Loucy (cell line): ENCODE measurements at regions not wholly inside any gene's neighbourhood (a gene's known extent, or its start where the extent isn't known, plus 50 kb on each side); places are given as distances from the start of the nearest gene placed in this dataset.

Experiments used
- H2AFZ ChIP-seq: fragments of 200-600 bp; sonication (generic); 2 replicates; pipeline ENCODE4 v1.6.0; 2016; ENCODE audit warnings: antibody characterized with exemption, mild to moderate bottlenecking, low read length, moderate library complexity
- H3F3A ChIP-seq: fragments of 200-600 bp; 2 replicates; pipeline ENCODE4 v1.6.0; 2016; ENCODE audit warnings: antibody characterized with exemption, low read depth, mild to moderate bottlenecking
- H3K27me3 ChIP-seq: fragments of 200-600 bp; sonication (generic); 2 replicates; pipeline ENCODE4 v1.6.1; 2014; ENCODE audit warnings: low read length, mild to moderate bottlenecking; ENCODE audit not compliant: insufficient read depth, poor library complexity, severe bottlenecking
- H3K36me3 ChIP-seq: fragments of 200-600 bp; sonication (generic); 2 replicates; pipeline ENCODE4 v1.6.1; 2016; ENCODE audit warnings: low read length; ENCODE audit not compliant: insufficient read depth
- H3K4me1 ChIP-seq: fragments of 200-600 bp; sonication (generic); 2 replicates; pipeline ENCODE4 v1.5.1; 2014; ENCODE audit warnings: low read length, mild to moderate bottlenecking; ENCODE audit not compliant: insufficient read depth, poor library complexity, severe bottlenecking
- H3K4me2 ChIP-seq: fragments of 200-600 bp; sonication (generic); 2 replicates; pipeline ENCODE4 v1.6.0; 2014; ENCODE audit warnings: antibody characterized with exemption, low read length, low read depth, mild to moderate bottlenecking; ENCODE audit not compliant: poor library complexity, severe bottlenecking
- H3K4me3 ChIP-seq: fragments of 200-600 bp; sonication (generic); 2 replicates; pipeline ENCODE4 v1.5.1; 2014; ENCODE audit warnings: low read length, mild to moderate bottlenecking, mixed read lengths; ENCODE audit not compliant: poor library complexity, severe bottlenecking
- H3K79me2 ChIP-seq: fragments of 200-600 bp; sonication (generic); 2 replicates; pipeline ENCODE4 v1.6.1; 2014; ENCODE audit warnings: low read length; ENCODE audit not compliant: insufficient read depth
- H3K9ac ChIP-seq: fragments of 200-600 bp; sonication (generic); 2 replicates; pipeline ENCODE4 v1.6.0; 2014; ENCODE audit warnings: mild to moderate bottlenecking, low read depth, low read length, moderate library complexity; ENCODE audit not compliant: poor library complexity, severe bottlenecking
- H3K9me2 ChIP-seq: fragments of 200-600 bp; sonication (generic); replicated peaks from 2 replicates; pipeline ENCODE4 v1.6.1; 2016; ENCODE audit warnings: low read depth, low read length, mixed read lengths
- H3K9me3 ChIP-seq: fragments of 200-600 bp; sonication (generic); 2 replicates; pipeline ENCODE4 v1.6.1; 2014; ENCODE audit warnings: mild to moderate bottlenecking, antibody characterized with exemption, low read length, low read depth; ENCODE audit not compliant: insufficient read depth
- H4K20me1 ChIP-seq: fragments of 200-600 bp; sonication (generic); 2 replicates; pipeline ENCODE4 v1.6.0; 2014; ENCODE audit warnings: antibody characterized with exemption, low read length, mild to moderate bottlenecking; ENCODE audit not compliant: insufficient read depth, poor library complexity, severe bottlenecking
- EZH2phosphoT487 ChIP-seq: fragments of 200-600 bp; IDR thresholded peaks from 2 replicates; pipeline ENCODE4 v1.6.1; 2018; ENCODE audit warnings: antibody characterized with exemption, mild to moderate bottlenecking, moderate library complexity, borderline replicate concordance
- TF ChIP-seq, protein P1 (sequence below): fragments of 200-600 bp; sonication (generic); conservative IDR thresholded peaks from 2 replicates; pipeline ENCODE4 v1.5.1; 2014; ENCODE audit warnings: mild to moderate bottlenecking, antibody characterized with exemption, low read length

DNA sequence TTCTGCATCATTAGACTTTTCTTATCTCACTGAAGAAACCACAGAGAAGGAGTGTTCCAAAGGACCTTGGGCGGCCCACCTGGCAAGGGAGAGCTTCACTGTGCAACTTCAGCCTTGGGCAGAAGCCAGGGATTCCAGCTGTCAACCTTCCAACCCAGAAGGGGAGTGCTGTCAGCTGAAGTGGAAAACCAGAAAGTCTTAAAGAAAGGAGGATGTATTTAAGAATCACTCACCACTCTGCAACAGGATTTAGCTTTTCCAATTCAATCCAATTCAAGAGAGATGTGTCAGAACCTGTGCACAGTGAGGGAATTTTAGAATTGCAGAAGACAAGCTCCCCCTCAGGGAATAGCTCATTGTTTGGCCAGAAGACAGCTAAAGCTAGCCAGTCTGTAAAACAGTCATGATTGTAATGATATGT, 553.7 kb downstream of the CD83 start:
- Histone ChIP-seq H3K9me2 (no peaks in the 10 kb centered on the region), H3K9me3 (no peaks in the 10 kb centered on the region), H2AFZ (0 out of 2 replicates have a peak overlapping the region, but pooled peaks have one; percentile 6), H3K4me3 (no peak overlapping the region), H4K20me1 (no peaks in the 10 kb centered on the region), H3K79me2 (no peaks in the 10 kb centered on the region), H3F3A (no peaks in the 10 kb centered on the region), H3K27me3 (no peaks in the 10 kb centered on the region), H3K4me1 (peaks cover 43% of the 10 kb centered on the region), H3K4me2 (no peak overlapping the region), H3K36me3 (no peaks in the 10 kb centered on the region), H3K9ac (no peak overlapping the region)
- TF ChIP-seq EZH2phosphoT487 = no peak
- TF ChIP-seq, protein P1, sequence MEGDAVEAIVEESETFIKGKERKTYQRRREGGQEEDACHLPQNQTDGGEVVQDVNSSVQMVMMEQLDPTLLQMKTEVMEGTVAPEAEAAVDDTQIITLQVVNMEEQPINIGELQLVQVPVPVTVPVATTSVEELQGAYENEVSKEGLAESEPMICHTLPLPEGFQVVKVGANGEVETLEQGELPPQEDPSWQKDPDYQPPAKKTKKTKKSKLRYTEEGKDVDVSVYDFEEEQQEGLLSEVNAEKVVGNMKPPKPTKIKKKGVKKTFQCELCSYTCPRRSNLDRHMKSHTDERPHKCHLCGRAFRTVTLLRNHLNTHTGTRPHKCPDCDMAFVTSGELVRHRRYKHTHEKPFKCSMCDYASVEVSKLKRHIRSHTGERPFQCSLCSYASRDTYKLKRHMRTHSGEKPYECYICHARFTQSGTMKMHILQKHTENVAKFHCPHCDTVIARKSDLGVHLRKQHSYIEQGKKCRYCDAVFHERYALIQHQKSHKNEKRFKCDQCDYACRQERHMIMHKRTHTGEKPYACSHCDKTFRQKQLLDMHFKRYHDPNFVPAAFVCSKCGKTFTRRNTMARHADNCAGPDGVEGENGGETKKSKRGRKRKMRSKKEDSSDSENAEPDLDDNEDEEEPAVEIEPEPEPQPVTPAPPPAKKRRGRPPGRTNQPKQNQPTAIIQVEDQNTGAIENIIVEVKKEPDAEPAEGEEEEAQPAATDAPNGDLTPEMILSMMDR = no peak

- no peaks in the 10 kb centered on the region for H3K36me3 ChIP-seq
- no peak overlapping the region for H3K9ac ChIP-seq
- H3K4me3 ChIP-seq = no peak overlapping the region
- H3K9me3 ChIP-seq = no peaks in the 10 kb centered on the region
- no peaks in the 10 kb centered on the region for H3K9me2 ChIP-seq
- no peak for TF ChIP-seq EZH2phosphoT487
- TF ChIP-seq, protein P1 = no peak
- H3K4me2 ChIP-seq = no peak overlapping the region
- H2AFZ ChIP-seq = 0 out of 2 replicates have a peak overlapping the region, but pooled peaks have one; percentile 6
- peaks cover 43% of the 10 kb centered on the region for H3K4me1 ChIP-seq
- no peaks in the 10 kb centered on the region for H3F3A ChIP-seq
- H3K79me2 ChIP-seq = no peaks in the 10 kb centered on the region
- no peaks in the 10 kb centered on the region for H3K27me3 ChIP-seq
- no peaks in the 10 kb centered on the region for H4K20me1 ChIP-seq
These were observed 554.4 kb downstream of the CD83 start for GRCh38 chr6:14671937-14672336.

- H3K4me2 ChIP-seq = no peak overlapping the region
- no peaks in the 10 kb centered on the region for H3K9me3 ChIP-seq
- H3K9me2 ChIP-seq = no peaks in the 10 kb centered on the region
- no peaks in the 10 kb centered on the region for H3K27me3 ChIP-seq
- no peaks in the 10 kb centered on the region for H4K20me1 ChIP-seq
- no peaks in the 10 kb centered on the region for H3K79me2 ChIP-seq
- H3F3A ChIP-seq = no peaks in the 10 kb centered on the region
- H3K4me3 ChIP-seq = no peak overlapping the region
- no peak overlapping the region for H3K9ac ChIP-seq
- no peaks in the 10 kb centered on the region for H3K36me3 ChIP-seq
- H3K4me1 ChIP-seq = peaks cover 43% of the 10 kb centered on the region
- no peak overlapping the region for H2AFZ ChIP-seq
- TF ChIP-seq EZH2phosphoT487 = no peak
- TF ChIP-seq, protein P1 = no peak
These were observed 555.6 kb downstream of the CD83 start for GRCh38 chr6:14673201-14673600.
